Activated B cell treated with CpG ODN at 0.5 μM for 24 hours (primary cell): ENCODE measurements at regions not wholly inside any gene's neighbourhood (a gene's known extent, or its start where the extent isn't known, plus 50 kb on each side); places are given as distances from the start of the nearest gene placed in this dataset.

Source experiments
- ATAC-seq: fragments of 200-7000 bp; cut with Tn5 transposase; one replicate; pipeline ENCODE4 v1.10.0; 2021; ENCODE audit warnings: low read depth, mild to moderate bottlenecking, moderate library complexity
- CTCF ChIA-PET: fragments of 350-600 bp; sonication (Branson Sonifier 250); formaldehyde crosslinking; loops from one replicate; lab custom pipeline; 2021; ENCODE audit warnings: antibody characterized with exemption; lab: Charles Lee
- POLR2A ChIA-PET: fragments of 350-600 bp; sonication (Branson Sonifier 250); formaldehyde crosslinking; loops from one replicate; lab custom pipeline; 2021; ENCODE audit warnings: antibody characterized with exemption; lab: Charles Lee
- DNase-seq: peaks from one replicate; pipeline ENCODE4 v3.0.0; 2022
- H3K27ac Mint-ChIP-seq: one replicate; pipeline ENCODE4 v1.8.0; 2020; ENCODE audit warnings: mixed read lengths
- H3K27me3 Mint-ChIP-seq: one replicate; pipeline ENCODE4 v1.8.0; 2021; ENCODE audit warnings: mixed read lengths
- H3K36me3 Mint-ChIP-seq: one replicate; pipeline ENCODE4 v1.8.0; 2021; ENCODE audit warnings: low read depth, mixed read lengths
- H3K4me1 Mint-ChIP-seq: one replicate; pipeline ENCODE4 v1.8.0; 2021; ENCODE audit warnings: mixed read lengths
- H3K4me3 Mint-ChIP-seq: one replicate; pipeline ENCODE4 v1.8.0; 2020; ENCODE audit warnings: mild to moderate bottlenecking, mixed read lengths
- H3K9me3 Mint-ChIP-seq: one replicate; pipeline ENCODE4 v1.8.0; 2020; ENCODE audit warnings: mixed read lengths
- CTCF ChIP-seq: fragments of 200-600 bp; IDR thresholded peaks from one replicate; pipeline ENCODE4 v1.8.0; 2022; ENCODE audit warnings: antibody characterized with exemption, mild to moderate bottlenecking
- intact Hi-C: fragments of 100-400 bp; cut with micrococcal nuclease; formaldehyde crosslinking; loops from one replicate; pipeline ENCODE4 v1.15.1; 2024

GRCh38 chr3:59304296-59304695 is 254.5 kb upstream of the CFAP20DC start:
- Mint-ChIP-seq H3K27me3 (no peaks in the 10 kb centered on the region), H3K9me3 (no peaks in the 10 kb centered on the region), H3K4me1 (peaks cover 17% of the 10 kb centered on the region), H3K36me3 (no peaks in the 10 kb centered on the region), H3K27ac (no peak overlapping the region), H3K4me3 (no peak overlapping the region)
- ATAC-seq, result no peak
- TF ChIP-seq CTCF, result no peak
- DNase-seq, result no peak
- intact Hi-C loops, result no loop called here
- CTCF ChIA-PET, result no interaction called here
- POLR2A ChIA-PET, result no interaction called here

GRCh38 chr3:59303452-59303851 is 253.6 kb upstream of the CFAP20DC start:
- intact Hi-C loops, result no loop called here
- no peak overlapping the region for H3K27ac Mint-ChIP-seq
- no peak for ATAC-seq
- H3K36me3 Mint-ChIP-seq, result no peaks in the 10 kb centered on the region
- peaks cover 17% of the 10 kb centered on the region for H3K4me1 Mint-ChIP-seq
- no peak for DNase-seq
- no peak overlapping the region for H3K4me3 Mint-ChIP-seq
- H3K9me3 Mint-ChIP-seq, result no peaks in the 10 kb centered on the region
- CTCF ChIA-PET, result no interaction called here
- no peaks in the 10 kb centered on the region for H3K27me3 Mint-ChIP-seq
- TF ChIP-seq CTCF, result no peak
- POLR2A ChIA-PET, result no interaction called here

GRCh38 chr3:59302442-59302841 is 252.6 kb upstream of the CFAP20DC start:
- H3K4me3 Mint-ChIP-seq, result no peak overlapping the region
- no peak for TF ChIP-seq CTCF
- ATAC-seq (no peak), DNase-seq (no peak)
- H3K4me1 Mint-ChIP-seq, result peaks cover 17% of the 10 kb centered on the region
- no peaks in the 10 kb centered on the region for H3K27me3 Mint-ChIP-seq
- no peaks in the 10 kb centered on the region for H3K36me3 Mint-ChIP-seq
- POLR2A ChIA-PET, result no interaction called here
- no peaks in the 10 kb centered on the region for H3K9me3 Mint-ChIP-seq
- intact Hi-C loops, result no loop called here
- CTCF ChIA-PET, result no interaction called here
- no peak overlapping the region for H3K27ac Mint-ChIP-seq

GRCh38 chr3:59300733-59301132 is 250.9 kb upstream of the CFAP20DC start:
- Mint-ChIP-seq H3K9me3 (peaks cover 6% of the 10 kb centered on the region), H3K36me3 (no peaks in the 10 kb centered on the region), H3K4me3 (no peak overlapping the region), H3K27ac (no peak overlapping the region), H3K27me3 (no peaks in the 10 kb centered on the region), H3K4me1 (peaks cover 17% of the 10 kb centered on the region)
- ATAC-seq, result no peak
- no peak for TF ChIP-seq CTCF
- no peak for DNase-seq
- CTCF ChIA-PET, result no interaction called here
- intact Hi-C loops, result no loop called here
- POLR2A ChIA-PET, result no interaction called here

- no peaks in the 10 kb centered on the region for H3K36me3 Mint-ChIP-seq
- no peaks in the 10 kb centered on the region for H3K27me3 Mint-ChIP-seq
- CTCF ChIA-PET, result no interaction called here
- peaks cover 6% of the 10 kb centered on the region for H3K9me3 Mint-ChIP-seq
- intact Hi-C loops, result no loop called here
- POLR2A ChIA-PET, result interaction anchor here (0.6 kb wide), 1 partner anchor 156 kb away, joined by 4 read pairs; no protein-coding TSS in a partner anchor
- no peak for TF ChIP-seq CTCF
- DNase-seq (no peak), ATAC-seq (no peak)
- no peak overlapping the region for H3K27ac Mint-ChIP-seq
- H3K4me1 Mint-ChIP-seq, result peaks cover 17% of the 10 kb centered on the region
- H3K4me3 Mint-ChIP-seq, result no peak overlapping the region
These were observed 249.7 kb upstream of the CFAP20DC start for GRCh38 chr3:59299561-59299960.
